ENCODE measurements at regions not wholly inside any gene's neighbourhood (a gene's known extent, or its start where the extent isn't known, plus 50 kb on each side); places are given as distances from the start of the nearest gene placed in this dataset.

DNA sequence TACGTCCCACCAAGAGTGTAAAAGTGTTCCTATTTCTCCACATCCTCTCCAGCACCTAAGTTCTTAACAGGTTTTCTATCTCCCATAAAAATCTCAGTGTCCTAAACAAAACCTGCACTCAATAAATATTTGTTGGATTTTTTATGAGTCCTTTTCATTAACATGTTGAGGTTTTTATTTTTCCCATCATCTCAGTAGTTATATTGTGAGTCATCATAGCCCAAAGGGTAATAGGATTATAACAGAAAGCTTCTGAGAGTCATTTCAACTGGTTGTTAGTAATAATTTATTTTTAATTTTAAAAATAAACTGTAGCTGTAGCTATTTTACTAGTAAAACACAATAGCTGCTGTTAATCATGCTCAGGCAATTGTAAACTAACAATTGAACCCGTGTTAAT is 331.6 kb upstream of the SLC30A5 start:
- DNase-seq, result no peak

DNA sequence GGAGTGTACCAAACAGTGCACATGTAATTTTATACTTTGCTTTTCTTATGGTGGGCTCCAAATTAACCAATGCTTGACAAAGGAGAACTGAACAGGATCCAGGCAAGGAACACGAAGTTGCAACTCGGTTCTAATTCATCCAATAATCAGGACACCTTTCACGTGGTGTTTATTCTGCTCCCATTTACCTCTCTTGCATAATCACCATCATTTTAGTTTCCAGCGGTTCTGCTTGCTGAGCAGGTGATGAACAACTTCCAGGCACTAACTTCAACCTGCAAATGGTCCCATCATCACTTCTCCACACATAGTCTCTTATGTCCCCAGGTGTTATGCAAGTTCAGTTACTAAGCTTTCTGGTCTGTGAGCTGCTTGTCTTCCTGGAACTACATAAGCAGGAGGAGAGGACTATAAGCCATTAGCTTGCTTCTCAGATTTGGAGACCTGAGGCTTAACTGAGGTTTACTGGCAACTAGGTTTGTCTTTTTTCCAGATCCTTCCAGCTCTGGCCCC is 326.8 kb upstream of the SLC30A5 start:
- DNase-seq, result no peak

DNA sequence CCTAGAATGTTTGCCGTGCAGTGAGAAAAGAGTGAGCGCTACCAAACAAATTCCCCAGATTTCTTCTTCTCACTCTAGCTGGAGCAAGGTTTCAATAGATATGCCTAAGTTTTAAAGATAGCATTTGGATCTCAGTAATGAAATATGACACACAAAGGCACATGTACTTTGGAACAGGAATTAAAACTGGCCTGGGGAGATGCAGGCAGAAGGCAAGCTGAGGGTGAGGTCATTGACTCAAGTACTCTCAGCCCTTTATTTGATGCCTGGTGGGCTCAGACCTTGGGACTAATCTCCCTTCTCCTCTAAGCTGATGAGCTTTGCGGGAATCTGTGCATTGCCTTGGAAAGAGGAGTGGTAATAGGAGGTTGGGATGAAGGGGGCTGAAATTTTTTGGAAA is 323.3 kb upstream of the SLC30A5 start:
- no peak for DNase-seq

DNA sequence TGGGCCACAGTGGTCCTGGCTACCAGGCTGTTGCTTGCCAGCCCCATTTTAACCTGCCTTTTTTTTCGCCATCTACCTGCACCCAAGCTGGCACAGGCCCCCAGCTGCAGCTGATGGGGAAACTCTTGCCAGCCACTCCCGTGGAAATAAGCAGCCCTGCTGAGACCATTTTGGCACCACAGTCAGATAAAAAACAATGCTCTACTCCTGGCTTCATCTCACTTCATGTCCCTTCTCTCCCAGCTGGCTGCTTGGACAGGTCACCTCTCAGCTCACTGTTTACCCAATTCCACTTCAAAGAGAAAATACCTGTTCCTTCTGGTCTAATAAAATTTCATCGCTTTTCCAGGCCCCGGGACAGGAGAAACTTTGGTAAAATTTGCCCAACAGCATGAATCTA is 322.6 kb upstream of the SLC30A5 start:
- no peak for DNase-seq

DNA sequence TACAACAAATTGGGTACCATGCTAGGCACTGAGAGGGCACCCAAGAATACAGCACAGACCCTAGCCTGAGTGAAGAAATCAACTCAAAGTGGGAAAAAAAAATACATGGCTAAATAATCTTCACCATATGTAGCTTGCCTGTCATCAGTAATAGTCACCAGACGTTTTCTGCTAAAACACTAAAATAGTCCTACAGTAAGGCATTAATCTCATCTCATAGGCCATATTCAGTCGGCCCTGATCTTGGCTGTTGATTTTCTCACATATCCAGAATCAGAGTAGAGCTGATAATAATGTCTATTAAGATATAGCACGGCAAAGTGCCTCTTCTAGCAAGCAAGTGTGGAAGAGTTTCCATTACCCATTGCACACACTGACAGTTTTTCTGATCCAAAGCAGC is 322.1 kb upstream of the SLC30A5 start:
- no peak for DNase-seq

DNA sequence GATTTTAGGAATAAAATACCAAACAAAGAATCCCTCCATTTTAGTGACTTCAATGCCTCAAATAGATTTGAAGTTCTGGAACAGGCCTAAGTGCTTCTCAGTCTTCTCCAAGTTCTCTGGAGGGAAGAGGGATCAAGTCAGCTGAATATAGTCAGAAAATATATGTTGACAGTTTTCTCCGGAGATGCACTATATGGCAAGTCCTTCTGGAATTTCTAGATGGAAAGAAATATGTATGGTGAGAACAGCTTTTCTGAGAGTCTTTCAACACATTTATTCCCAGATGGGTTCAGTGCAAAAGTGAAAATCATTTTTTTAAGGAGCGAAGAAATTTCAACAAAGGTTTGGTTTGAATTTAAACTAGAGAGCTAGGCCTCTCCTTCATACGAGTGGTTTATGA is 317.4 kb upstream of the SLC30A5 start:
- DNase-seq, result no peak

DNA sequence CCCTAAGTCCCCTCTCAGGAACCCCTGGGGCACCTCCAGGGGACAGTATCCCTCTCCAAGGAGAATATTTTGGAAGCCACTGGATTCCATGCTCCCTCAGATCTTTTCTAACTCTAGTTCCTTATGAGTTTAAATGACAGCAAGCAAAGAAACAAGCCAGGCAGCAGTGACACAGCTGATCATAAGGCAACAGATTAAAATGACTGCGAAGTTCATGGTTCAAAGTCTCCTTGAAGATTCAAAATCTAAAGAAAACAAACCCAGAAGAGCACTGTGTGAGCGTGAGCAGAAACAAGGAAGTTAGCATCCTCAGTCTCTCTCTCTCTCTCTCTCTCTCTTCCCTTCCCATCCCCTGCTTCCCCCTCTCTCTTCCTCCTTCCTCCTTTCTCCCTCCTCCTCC is 316.7 kb upstream of the SLC30A5 start:
- no peak for DNase-seq

DNA sequence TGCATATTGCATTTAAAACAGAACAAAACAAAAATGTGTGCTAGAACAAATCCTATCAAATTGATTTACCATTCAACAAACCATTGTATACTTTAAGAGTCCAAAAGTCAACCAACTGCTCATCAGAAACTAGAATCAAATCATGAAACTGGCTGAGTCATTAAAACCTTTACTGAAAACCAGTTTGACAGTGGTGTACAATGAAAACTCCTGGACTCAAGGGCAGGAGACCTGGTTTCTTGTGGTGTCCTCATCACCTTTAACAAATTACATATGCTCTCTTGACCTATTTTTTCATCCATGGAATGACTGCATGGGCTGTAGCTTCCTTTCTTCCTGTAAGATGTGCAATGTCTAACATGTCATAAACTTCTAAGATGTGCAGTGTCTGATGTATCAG is 315.3 kb upstream of the SLC30A5 start:
- DNase-seq, result no peak

DNA sequence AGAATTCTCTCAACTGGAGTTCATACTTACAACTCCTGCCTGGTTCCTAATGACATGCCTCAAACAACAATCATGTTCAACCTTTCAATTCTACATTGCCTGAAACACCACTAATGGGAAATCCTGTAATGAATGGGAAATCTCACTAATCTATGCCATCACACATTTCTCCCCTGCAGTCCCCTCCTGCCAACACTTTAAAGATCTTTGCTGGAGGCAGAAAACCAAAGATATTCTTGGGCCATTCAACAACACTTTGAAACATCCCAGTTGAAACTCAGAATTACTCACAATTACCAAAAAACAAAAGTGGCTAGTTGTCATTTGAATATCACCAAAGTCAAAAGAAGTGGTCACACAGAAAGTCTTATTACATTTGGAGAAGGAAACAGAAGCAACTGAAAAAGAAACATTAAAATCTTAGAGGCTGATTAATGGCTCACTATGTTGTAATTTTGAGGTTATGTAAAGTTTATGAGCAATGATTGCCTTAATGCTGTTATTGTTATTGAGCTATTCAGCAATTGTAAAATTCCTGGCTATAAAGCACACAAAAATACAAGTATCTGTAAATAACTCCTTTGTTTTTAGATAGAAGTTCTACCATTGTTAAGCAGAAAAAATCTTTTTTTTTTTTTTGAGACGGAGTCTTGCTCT is 313.4 kb upstream of the SLC30A5 start:
- no peak for DNase-seq

DNA sequence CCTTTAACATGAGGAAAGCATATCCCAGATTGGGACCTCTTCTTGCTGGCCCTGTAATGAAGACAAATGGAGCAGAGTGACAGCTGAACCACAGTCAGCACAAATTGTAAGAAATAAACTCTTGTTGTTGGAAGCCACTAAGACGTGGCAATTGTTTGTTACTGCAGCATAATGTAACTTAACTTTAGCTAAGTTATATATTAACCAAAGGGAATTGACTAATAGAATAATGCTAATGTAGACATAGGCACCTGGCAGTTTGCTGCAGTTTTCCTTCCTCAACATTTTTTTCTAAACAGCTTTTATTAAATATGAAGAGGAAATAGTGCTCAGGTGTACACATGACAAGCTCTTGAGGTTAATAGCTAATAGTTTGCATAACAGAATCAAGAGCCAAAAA is 300.7 kb upstream of the SLC30A5 start:
- no peak for DNase-seq

DNA sequence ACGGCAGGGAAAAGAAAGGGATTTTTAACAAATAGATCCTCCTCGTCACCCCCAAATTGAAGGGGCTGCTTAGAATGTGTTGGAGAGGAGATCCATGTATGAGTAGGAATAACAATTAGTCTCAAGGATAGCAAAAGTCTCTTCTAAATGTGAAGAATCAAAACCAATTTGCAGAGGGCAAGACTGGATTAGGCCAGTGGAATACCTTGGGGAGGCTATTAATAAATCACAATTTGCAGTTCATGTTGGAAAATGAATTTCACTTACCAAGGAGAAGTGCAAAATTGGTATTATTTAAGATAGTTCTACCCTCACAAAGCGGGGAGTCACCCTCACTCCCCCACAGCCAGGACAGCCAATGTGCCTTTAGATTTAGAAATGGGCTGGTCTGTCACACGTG is 299.8 kb upstream of the SLC30A5 start:
- no peak for DNase-seq

DNA sequence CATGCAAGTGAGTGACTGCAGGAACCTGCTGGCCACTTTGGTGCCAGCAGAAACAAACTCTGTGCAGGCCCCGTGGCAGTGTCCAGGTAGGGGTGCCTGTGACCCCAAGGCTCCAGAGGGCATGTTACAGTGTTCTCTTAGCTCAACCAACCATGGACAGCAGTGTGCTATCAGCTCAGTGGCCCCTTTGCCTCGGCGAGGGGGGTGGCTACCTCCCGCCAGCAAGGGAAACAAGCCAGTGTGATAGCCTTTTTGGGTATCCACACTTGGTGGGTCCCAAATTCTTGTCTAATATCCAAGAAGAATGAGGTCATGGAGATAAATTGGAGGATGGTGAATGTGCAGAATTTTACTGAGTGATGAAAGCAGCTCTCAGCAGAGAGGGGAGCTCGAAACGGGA is 298.6 kb upstream of the SLC30A5 start:
- no peak for DNase-seq

DNA sequence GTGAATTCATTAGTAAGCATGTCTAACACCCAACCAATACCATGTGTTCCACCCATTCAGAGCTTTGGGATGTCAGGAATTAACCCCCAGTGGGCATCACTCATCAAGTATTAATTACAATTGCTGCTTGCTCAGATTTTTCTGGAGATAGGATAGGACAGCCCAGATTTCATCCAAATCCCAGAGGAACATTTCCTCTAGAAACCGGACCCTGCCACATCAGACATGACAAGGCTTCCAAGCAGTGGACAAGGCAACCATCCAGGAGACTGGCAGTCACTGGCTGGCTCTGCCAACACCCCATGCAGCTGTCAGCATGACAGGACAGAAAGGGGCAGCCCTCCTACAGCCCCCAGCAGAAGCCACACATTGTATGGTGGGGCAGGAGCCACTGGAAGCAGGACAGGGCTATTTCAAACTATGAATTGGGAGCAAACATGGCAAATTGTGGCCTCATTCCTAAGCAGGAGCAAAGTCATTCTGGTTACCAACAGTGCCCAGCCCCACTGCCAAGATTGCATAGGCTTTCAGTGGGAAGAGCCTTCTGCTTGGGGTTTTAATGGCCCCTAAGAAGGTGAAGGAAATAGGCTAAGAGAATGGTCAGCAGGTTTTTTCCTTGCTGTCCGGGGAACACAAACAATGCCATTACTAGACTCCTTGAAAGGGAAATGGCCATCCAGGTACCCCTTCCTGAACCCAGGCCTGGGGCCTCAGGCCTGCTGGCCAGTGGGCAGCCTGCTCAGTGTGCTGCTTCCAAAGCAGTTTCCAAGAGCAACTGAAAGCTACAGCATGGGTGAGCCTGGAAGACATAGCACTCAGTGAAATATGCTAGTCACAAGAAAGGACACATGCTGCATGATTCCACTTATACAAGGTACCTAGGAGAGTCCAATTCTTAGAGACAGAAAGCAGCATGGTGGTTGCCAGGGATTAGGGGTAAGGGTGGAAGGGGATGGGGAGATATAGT is 294.7 kb upstream of the SLC30A5 start:
- no peak for DNase-seq

DNA sequence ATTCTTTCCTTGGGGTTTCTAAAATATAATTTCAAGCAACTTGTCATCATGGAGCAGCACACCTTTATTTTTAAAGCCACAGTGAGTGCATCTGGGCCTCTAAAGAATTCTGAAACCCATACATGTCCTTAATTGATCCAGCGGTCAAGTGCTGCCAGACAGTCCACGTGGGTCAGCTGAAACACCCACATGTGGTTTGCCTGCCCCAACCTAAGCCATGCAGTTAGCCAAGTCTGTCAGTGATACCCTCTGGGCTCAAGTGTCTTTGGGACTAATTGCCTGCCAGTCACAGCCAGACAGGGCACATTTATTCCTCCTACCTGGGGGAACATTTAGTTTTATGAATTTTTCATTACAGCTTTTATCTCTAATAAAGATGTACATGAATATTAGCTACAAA is 291.4 kb upstream of the SLC30A5 start:
- no peak for DNase-seq

DNA sequence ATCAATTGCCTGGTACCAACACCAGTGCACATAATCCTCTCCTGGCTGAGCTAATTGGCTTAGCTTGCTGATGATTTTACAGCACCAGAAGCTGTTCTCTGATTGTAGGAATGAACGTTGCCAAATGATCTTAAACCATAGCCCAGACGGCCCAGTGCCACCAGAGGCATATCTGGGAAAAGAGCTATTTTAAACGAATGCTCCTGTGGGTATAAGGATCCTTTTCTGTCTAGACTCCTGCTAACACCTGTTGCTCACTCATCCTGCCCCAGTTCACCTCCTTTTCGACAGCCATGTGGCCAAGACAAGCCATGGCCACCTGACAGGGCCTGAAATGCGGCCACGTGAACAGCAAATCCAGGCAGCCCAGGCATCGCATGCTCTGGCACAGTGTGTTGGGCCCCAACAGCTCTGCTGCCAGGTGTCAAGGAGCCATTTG is 289.9 kb upstream of the SLC30A5 start:
- no peak for DNase-seq

DNA sequence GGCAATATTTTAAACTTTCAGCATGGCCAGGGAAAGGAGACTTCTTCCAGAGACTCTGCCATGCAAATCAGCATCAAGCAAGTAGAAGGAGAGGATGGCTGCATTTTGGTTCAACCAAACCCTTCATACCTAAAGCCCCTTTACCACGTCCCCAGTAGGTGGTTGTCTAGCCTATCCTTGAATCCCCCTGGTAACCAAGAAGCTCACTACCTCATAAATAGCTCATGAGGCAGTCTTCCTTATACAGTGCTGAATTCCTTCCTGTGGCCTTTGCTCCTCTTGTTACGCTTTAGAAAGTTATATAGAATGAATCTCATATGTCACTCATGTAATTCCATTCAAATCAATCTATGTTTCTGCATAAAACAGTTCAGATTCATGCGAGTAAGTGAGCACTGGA is 289.5 kb upstream of the SLC30A5 start:
- no peak for DNase-seq

DNA sequence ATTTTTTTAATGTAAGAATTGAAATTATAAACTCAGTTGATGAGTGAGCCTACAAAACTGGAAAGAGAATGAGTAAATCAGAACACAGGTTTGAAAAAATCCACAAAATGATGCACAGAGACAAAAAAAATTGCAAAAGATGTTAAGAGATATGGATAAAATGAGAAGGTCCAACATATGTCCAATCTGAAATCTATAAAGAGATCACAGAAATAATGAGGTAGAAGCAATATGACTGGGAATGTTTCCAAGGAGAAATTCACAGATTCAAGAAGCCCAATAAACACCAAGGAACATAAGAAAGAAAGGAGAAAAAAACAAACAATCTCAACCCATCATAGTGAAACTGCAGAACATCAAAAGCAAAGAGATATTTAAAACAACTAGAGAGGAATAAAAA is 288.4 kb upstream of the SLC30A5 start:
- no peak for DNase-seq

DNA sequence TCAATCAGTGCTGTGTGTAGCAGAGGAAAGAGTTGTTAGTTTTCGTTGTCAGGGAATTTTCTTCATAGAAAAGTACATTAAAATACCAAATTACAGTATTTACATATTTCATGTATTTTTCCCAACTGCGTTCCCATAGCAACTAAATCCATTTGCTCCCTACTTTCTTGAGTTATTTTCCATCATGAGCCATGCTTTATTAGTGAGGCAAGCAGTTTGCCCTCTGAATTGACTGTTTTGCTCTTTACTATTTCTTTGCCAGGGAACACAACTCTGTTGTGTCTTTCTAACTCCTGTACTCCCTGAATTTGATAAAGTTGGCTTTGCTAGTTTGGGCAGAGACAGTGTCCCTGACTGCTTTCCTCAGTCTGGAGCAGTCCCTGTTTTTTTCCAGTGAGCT is 276.2 kb upstream of the SLC30A5 start:
- DNase-seq, result no peak

DNA sequence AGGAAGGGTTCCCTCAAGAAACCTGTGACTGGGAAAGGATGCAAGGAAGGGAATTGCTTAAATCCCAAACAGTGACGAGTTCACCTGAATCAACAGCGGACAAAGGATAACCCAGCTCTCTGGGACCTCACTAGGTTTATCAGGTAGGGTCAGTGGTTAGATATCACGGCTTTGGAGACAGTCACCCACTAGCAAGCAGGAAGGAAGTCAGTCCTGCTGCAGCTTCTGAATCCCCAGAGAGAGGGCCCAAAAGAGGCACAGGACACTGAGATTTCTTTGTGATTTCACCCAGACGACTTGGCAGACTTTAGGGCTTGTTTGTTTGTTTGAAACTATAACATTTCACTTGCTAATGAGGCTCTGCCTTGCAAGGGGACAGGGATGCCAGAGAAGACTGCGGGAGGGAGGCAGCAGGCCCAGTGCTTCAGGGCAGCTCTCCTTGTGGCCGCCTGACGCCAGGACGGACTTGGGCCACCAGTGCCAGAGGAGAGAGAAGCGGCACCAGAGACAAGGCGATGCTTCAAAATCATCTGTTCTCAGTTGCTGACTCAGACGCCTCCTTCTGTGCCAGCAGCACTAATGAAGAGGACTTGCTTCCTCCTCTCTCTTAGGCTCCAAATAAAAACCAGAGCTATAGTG is 275.6 kb upstream of the SLC30A5 start:
- no peak for DNase-seq

DNA sequence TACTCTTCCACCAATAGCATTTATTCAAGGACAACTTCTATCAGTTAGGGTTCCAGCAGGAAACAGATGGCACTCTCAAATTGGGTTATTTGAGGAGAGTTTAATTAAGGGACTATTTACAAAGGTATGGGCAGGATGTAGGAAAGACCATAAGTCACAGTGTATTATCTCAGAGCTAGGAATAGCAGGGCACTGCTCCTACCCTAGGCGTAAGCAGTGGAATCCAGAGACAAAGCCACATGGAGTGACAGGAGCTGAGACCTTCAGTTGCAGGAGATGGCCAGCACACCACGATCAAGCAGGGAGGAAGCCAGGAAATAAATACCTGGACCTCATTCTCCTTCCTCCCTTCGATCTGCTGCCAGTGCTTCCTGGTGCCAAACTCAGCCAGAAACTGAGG is 274.9 kb upstream of the SLC30A5 start:
- DNase-seq, result no peak

DNA sequence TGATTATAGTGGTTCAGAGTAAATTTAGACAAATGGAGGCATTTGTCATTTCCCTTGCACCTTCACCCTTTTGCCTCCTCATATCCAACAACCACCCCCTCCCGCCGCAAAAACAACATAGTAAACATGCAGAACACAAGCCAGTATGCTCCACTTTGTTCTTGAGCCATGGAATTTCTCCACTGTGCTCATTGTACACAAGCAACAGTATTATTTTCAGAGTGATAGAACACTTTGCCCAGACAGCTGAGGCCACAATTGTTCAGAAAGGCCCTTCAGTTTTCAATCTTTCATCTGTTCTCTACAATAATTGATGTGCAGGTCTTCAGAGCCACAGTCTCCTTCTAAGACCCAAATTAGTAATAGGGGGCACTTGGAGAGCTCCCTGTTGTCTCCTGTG is 272.8 kb upstream of the SLC30A5 start:
- no peak for DNase-seq

DNA sequence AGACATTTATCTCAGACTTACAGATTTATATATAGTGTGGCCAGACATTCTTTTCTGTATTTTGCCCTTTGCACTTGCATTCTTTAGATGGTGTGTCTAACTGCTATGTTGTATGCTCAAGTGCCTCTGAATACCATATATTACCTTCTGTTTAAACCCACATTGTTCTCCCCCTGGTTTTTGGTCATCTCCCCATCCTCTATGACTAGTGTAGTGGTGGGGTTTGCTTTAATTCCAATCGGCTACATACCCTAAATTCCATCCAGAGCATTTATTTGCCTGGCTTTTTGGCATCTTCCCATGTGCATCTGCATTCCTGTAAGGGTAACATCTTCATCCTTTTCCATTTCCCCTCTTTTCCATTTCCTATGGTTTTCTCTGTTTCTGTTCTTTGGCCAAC is 271.0 kb upstream of the SLC30A5 start:
- DNase-seq, result no peak

DNA sequence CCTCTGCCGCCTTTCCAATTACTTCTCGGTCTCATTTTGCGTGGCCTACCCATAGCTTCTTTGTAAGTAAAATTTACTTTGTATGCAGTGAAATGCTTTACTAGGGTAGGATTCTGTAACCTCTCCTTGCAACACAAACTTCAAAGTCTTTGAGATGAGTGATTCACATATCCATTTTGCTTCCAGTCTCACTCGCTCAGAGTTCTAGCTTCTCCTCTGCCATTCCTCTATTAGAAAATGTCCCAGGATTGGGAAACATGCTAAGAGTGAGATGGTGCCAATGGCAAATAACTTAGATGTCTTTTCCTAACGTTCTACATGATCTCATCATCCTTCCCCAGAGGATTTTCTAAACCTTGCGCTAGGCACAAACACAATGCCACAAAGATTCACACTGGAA is 270.5 kb upstream of the SLC30A5 start:
- no peak for DNase-seq

DNA sequence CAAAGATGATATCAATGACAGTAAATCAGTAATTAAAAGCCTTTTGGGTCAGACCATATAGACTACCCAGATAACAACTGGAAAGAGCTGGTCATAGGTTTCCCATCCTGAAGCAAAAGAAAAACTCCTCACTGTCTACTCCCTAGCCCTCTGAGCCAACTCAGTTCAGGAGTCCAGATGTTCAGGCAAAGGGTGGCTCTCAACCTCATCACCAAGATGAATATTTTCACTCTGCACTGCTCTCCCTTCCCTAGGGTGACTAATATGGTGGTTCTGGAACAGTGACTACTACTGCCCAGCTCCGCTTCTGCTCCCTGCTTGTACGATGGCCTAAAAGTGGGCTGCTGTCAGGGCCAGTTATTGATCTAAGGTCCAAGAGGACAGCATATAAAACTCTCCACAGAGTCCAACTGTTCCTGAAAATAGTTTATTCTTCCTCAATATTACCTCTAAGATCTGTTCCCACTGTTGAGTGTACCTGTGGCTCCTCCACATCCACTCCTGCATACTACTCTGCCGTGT is 263.4 kb upstream of the SLC30A5 start:
- DNase-seq, result no peak
